Endothelial cell (in vitro differentiated cells): ENCODE measurements at regions not wholly inside any gene's neighbourhood (a gene's known extent, or its start where the extent isn't known, plus 50 kb on each side); places are given as distances from the start of the nearest gene placed in this dataset.

Experiments
- DNase-seq: peaks from one replicate; pipeline ENCODE4 v3.0.0; 2021; ENCODE audit warnings: low spot score
- H3K27ac Mint-ChIP-seq: one replicate; pipeline ENCODE4 v1.8.0; 2021; ENCODE audit warnings: mixed read lengths, inconsistent platforms; ENCODE audit not compliant: unreplicated experiment
- H3K27me3 Mint-ChIP-seq: one replicate; pipeline ENCODE4 v1.8.0; 2021; ENCODE audit warnings: mild to moderate bottlenecking, moderate library complexity, mixed read lengths, inconsistent platforms; ENCODE audit not compliant: unreplicated experiment
- H3K36me3 Mint-ChIP-seq: one replicate; pipeline ENCODE4 v1.8.0; 2021; ENCODE audit warnings: mild to moderate bottlenecking, low read depth, mixed read lengths, inconsistent platforms; ENCODE audit not compliant: unreplicated experiment
- H3K4me1 Mint-ChIP-seq: one replicate; pipeline ENCODE4 v1.8.0; 2021; ENCODE audit warnings: mild to moderate bottlenecking, mixed read lengths, inconsistent platforms; ENCODE audit not compliant: unreplicated experiment
- H3K4me3 Mint-ChIP-seq: one replicate; pipeline ENCODE4 v1.8.0; 2021; ENCODE audit warnings: mild to moderate bottlenecking, mixed read lengths, inconsistent platforms; ENCODE audit not compliant: unreplicated experiment
- H3K9me3 Mint-ChIP-seq: one replicate; pipeline ENCODE4 v1.8.0; 2021; ENCODE audit warnings: mixed read lengths, inconsistent platforms; ENCODE audit not compliant: unreplicated experiment
- CTCF ChIP-seq: fragments of 200-600 bp; sonication (generic); IDR thresholded peaks from one replicate; pipeline ENCODE4 v1.5.0; 2021; ENCODE audit warnings: antibody characterized with exemption; ENCODE audit not compliant: unreplicated experiment

- H3K9me3 Mint-ChIP-seq, result no peaks in the 10 kb centered on the region
- no peak for DNase-seq
- no peak for TF ChIP-seq CTCF
- no peak overlapping the region for H3K4me3 Mint-ChIP-seq
- no peaks in the 10 kb centered on the region for H3K27me3 Mint-ChIP-seq
- H3K4me1 Mint-ChIP-seq, result no peaks in the 10 kb centered on the region
- no peak overlapping the region for H3K27ac Mint-ChIP-seq
- H3K36me3 Mint-ChIP-seq, result no peaks in the 10 kb centered on the region
These were observed 158.7 kb downstream of the TBX22 start for GRCh38 chrX:80173261-80173660.

DNA sequence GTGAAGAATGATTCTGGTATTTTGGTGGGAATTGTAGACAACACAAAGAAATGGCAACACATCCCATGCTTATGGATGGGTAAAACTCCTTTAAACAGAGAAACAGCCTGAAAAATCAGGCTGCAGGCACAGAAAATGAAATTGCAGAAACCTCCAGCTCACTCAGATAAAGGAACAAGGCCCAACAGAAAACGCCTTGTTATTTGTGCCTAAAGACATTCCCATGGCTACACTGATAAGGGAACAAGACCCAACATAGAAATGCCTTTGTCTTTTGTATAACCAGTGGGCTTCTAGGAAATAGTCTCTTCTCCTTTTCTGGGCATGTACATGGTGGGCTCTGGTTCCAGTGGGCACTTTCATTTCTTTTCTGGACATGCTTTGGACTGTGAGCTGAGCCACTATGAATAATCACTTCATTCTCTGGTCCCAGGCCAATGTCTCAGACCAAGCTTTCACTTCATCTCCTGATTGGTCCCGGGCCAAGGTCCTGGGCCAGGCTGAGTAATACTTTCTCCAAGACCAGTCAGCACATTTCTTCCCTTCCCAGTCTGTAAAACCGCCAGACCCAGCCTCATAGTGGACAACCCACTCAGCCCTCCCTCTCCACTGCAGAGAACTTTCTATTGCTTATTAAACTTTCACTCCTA lies 160.5 kb downstream of the TBX22 start:
- Mint-ChIP-seq H3K27ac (no peak overlapping the region), H3K9me3 (no peaks in the 10 kb centered on the region), H3K27me3 (no peaks in the 10 kb centered on the region), H3K36me3 (no peaks in the 10 kb centered on the region), H3K4me1 (no peaks in the 10 kb centered on the region), H3K4me3 (no peak overlapping the region)
- DNase-seq, result no peak
- no peak for TF ChIP-seq CTCF

DNA sequence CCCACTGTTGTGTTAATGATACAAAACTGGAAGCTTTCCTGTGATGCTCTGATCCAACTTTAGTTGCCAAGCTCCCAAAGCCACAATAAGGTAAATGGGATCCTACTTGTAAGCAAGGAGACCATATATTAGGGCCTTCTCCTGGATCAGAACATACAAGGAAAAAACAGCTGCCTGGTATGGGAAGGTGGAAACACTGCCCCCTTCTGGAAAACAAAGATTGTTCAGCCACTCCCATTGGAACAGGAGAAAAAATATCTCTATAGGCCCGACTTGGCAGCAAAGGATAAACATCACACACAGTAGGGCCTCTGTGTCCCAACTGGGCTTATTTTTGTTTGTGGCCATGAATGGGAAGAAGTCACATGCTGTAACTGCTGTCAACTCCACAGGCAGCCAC lies 166.5 kb downstream of the TBX22 start:
- DNase-seq, result peak; percentile 4
- TF ChIP-seq CTCF, result peak; percentile 39
- H3K27ac Mint-ChIP-seq, result no peak overlapping the region
- no peak overlapping the region for H3K4me3 Mint-ChIP-seq
- no peaks in the 10 kb centered on the region for H3K36me3 Mint-ChIP-seq
- H3K9me3 Mint-ChIP-seq, result no peaks in the 10 kb centered on the region
- no peaks in the 10 kb centered on the region for H3K27me3 Mint-ChIP-seq
- no peaks in the 10 kb centered on the region for H3K4me1 Mint-ChIP-seq

- H3K9me3 Mint-ChIP-seq, result no peaks in the 10 kb centered on the region
- no peaks in the 10 kb centered on the region for H3K36me3 Mint-ChIP-seq
- no peak overlapping the region for H3K4me3 Mint-ChIP-seq
- no peaks in the 10 kb centered on the region for H3K4me1 Mint-ChIP-seq
- TF ChIP-seq CTCF, result no peak
- DNase-seq, result no peak
- H3K27ac Mint-ChIP-seq, result no peak overlapping the region
- no peaks in the 10 kb centered on the region for H3K27me3 Mint-ChIP-seq
These were observed 170.3 kb downstream of the TBX22 start for GRCh38 chrX:80184854-80185253.

GRCh38 chrX:80206647-80207046 lies 192.1 kb downstream of the TBX22 start:
- peaks cover 3% of the 10 kb centered on the region for H3K9me3 Mint-ChIP-seq
- DNase-seq, result no peak
- no peak overlapping the region for H3K4me3 Mint-ChIP-seq
- TF ChIP-seq CTCF, result no peak
- H3K4me1 Mint-ChIP-seq, result no peaks in the 10 kb centered on the region
- H3K27me3 Mint-ChIP-seq, result no peaks in the 10 kb centered on the region
- no peak overlapping the region for H3K27ac Mint-ChIP-seq
- no peaks in the 10 kb centered on the region for H3K36me3 Mint-ChIP-seq
